ENCODE measurements at regions not wholly inside any gene's neighbourhood (a gene's known extent, or its start where the extent isn't known, plus 50 kb on each side); places are given as distances from the start of the nearest gene placed in this dataset.

DNA sequence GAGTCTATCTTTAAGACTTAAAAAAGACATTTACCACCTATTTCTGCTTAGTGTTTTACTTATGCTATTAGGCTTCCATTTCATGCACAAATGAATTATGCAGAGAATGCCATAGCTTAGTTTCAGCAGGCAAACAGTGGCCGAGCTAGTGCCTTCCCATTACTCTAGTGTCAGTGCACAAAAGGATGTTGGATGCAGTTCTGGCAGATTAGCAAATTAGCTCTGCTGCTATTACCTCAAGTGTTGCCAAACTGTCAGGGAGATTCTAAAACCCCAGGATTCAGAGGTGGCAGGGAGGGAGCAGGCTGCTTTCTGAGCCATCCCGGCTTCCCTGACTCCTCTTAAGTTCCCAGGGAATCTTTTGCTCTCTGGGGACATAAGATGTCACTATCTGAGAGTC lies 209.4 kb upstream of the NCAM1 start:
- ChIA-PET POLR2A (no interaction called here), CTCF (no interaction called here)
- Histone ChIP-seq H3K27ac (ENCODE audit: insufficient read depth, low read depth, low read length) (no peak overlapping the region), H3K27me3 (ENCODE audit: control insufficient read depth in 2 of 2, insufficient read depth in 2 of 2, low read length in 2 of 2) (no peaks in the 10 kb centered on the region), H4K20me1 (replicated peaks; ENCODE audit: control insufficient read depth, extremely low read depth, insufficient read depth, low read length) (no peaks in the 10 kb centered on the region), H3K4me3 (replicated peaks in 1 of 3; ENCODE audit: insufficient read depth in 1 of 3, low read depth in 1 of 3, low read length in 3 of 3) (no peak overlapping the region), H3K4me2 (ENCODE audit: insufficient read depth, low read length) (no peak overlapping the region), H3K4me1 (ENCODE audit: control insufficient read depth, extremely low read depth, insufficient read depth, low read length) (no peaks in the 10 kb centered on the region), H3K79me2 (ENCODE audit: control insufficient read depth, insufficient read depth, low read length) (no peaks in the 10 kb centered on the region), H3K9me1 (replicated peaks; ENCODE audit: control insufficient read depth, extremely low read depth, insufficient read depth, low read length) (no peaks in the 10 kb centered on the region), H3K9ac (replicated peaks; ENCODE audit: extremely low read depth, insufficient read depth, low read length) (no peak overlapping the region), H2AFZ (ENCODE audit: low read depth, low read length) (no peak overlapping the region), H3K9me3 (replicated peaks; ENCODE audit: control insufficient read depth, insufficient read depth, low read length) (peaks cover 3% of the 10 kb centered on the region), H3K36me3 (ENCODE audit: control insufficient read depth in 2 of 2, extremely low read depth in 1 of 2, insufficient read depth in 2 of 2, low read length in 2 of 2) (no peaks in the 10 kb centered on the region)
- no TSS peak for BruUV-seq (replicated peaks)
- DNase-seq (ENCODE audit: low read depth, low spot score) (no peak), FAIRE-seq (no peak)
- intact Hi-C loops (cut with micrococcal nuclease) (no loop called here), dilution Hi-C loops (cut with MboI; ENCODE audit: extremely low pct_ligation_motif_present, low sequenced_read_pairs) (no loop called here)
- TF ChIP-seq, protein P1, sequence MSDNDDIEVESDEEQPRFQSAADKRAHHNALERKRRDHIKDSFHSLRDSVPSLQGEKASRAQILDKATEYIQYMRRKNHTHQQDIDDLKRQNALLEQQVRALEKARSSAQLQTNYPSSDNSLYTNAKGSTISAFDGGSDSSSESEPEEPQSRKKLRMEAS (IDR thresholded peaks at IDR 0.05; ENCODE audit: insufficient read depth, insufficient read length), result no peak
- TF ChIP-seq GATA2 (IDR thresholded peaks at IDR 0.05; ENCODE audit: insufficient read depth, insufficient read length, low read depth, low read length) (no peak), POLR2AphosphoS5 (IDR thresholded peaks at IDR 0.05; ENCODE audit: insufficient read depth, low read depth, low read length) (no peak), FOS (IDR thresholded peaks at IDR 0.05; ENCODE audit: borderline replicate concordance, insufficient read depth, low read length) (no peak), EZH2 (IDR thresholded peaks at IDR 0.05; ENCODE audit: borderline replicate concordance, low read depth, low read length, severe bottlenecking) (no peak), POLR2A (IDR thresholded peaks at IDR 0.05; ENCODE audit: low read depth, low read length) (no peak), JUN (IDR thresholded peaks at IDR 0.05; ENCODE audit: borderline replicate concordance, insufficient read depth, insufficient read length, low read depth) (no peak), MYC (IDR thresholded peaks at IDR 0.05; ENCODE audit: low read depth, low read length) (no peak)
- TF ChIP-seq, protein P2, sequence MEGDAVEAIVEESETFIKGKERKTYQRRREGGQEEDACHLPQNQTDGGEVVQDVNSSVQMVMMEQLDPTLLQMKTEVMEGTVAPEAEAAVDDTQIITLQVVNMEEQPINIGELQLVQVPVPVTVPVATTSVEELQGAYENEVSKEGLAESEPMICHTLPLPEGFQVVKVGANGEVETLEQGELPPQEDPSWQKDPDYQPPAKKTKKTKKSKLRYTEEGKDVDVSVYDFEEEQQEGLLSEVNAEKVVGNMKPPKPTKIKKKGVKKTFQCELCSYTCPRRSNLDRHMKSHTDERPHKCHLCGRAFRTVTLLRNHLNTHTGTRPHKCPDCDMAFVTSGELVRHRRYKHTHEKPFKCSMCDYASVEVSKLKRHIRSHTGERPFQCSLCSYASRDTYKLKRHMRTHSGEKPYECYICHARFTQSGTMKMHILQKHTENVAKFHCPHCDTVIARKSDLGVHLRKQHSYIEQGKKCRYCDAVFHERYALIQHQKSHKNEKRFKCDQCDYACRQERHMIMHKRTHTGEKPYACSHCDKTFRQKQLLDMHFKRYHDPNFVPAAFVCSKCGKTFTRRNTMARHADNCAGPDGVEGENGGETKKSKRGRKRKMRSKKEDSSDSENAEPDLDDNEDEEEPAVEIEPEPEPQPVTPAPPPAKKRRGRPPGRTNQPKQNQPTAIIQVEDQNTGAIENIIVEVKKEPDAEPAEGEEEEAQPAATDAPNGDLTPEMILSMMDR (IDR thresholded peaks at IDR 0.05; ENCODE audit: extremely low read depth in 1 of 2, insufficient read depth in 1 of 2, low read depth in 1 of 2, low read length in 2 of 2), result no peak
